HG03108 (cell line): ENCODE measurements at regions not wholly inside any gene's neighbourhood (a gene's known extent, or its start where the extent isn't known, plus 50 kb on each side); places are given as distances from the start of the nearest gene placed in this dataset.

ENCODE experiments used
- ATAC-seq: cut with Tn5 transposase; IDR thresholded peaks from one replicate; pipeline ENCODE4 v1.9.1; 2021; ENCODE audit warnings: moderate library complexity; ENCODE audit not compliant: unreplicated experiment

GRCh38 chr4:60117726-60118323 is 1082.3 kb upstream of the ADGRL3 start:
- ATAC-seq, result no peak

GRCh38 chr4:60122820-60123219 is 1077.3 kb upstream of the ADGRL3 start:
- no peak for ATAC-seq

- no peak for ATAC-seq
Observed at GRCh38 chr4:60128888-60129287, 1071.2 kb upstream of the ADGRL3 start.

GRCh38 chr4:60129740-60130139 is 1070.4 kb upstream of the ADGRL3 start:
- no peak for ATAC-seq

- no peak for ATAC-seq
Observed at GRCh38 chr4:60133375-60133774, 1066.8 kb upstream of the ADGRL3 start.

- no peak for ATAC-seq
Observed at GRCh38 chr4:60134099-60134498, 1066.0 kb upstream of the ADGRL3 start.

GRCh38 chr4:60155088-60155487 is 1045.0 kb upstream of the ADGRL3 start:
- ATAC-seq, result no peak

GRCh38 chr4:60173103-60173502 is 1027.0 kb upstream of the ADGRL3 start:
- no peak for ATAC-seq

- ATAC-seq, result no peak
Observed at GRCh38 chr4:60173718-60174117, 1026.4 kb upstream of the ADGRL3 start.

GRCh38 chr4:60175241-60175640 is 1024.9 kb upstream of the ADGRL3 start:
- ATAC-seq, result no peak

- no peak for ATAC-seq
Observed at GRCh38 chr4:60187428-60187827, 1012.7 kb upstream of the ADGRL3 start.

GRCh38 chr4:60189286-60189685 is 1010.8 kb upstream of the ADGRL3 start:
- ATAC-seq, result no peak

GRCh38 chr4:60194214-60194613 is 1005.9 kb upstream of the ADGRL3 start:
- no peak for ATAC-seq

- ATAC-seq, result no peak
Observed at GRCh38 chr4:60195256-60195655, 1004.9 kb upstream of the ADGRL3 start.

- ATAC-seq, result no peak
Observed at GRCh38 chr4:60201052-60201673, 999.0 kb upstream of the ADGRL3 start.

- ATAC-seq, result no peak
Observed at GRCh38 chr4:60209588-60209987, 990.5 kb upstream of the ADGRL3 start.

- ATAC-seq, result no peak
Observed at GRCh38 chr4:60215906-60216305, 984.2 kb upstream of the ADGRL3 start.

GRCh38 chr4:60216752-60217151 is 983.4 kb upstream of the ADGRL3 start:
- ATAC-seq, result no peak

- ATAC-seq, result no peak
Observed at GRCh38 chr4:60221866-60222265, 978.3 kb upstream of the ADGRL3 start.

- no peak for ATAC-seq
Observed at GRCh38 chr4:60223208-60223923, 976.8 kb upstream of the ADGRL3 start.

GRCh38 chr4:60241866-60242265 is 958.3 kb upstream of the ADGRL3 start:
- ATAC-seq, result no peak

GRCh38 chr4:60249784-60250183 is 950.3 kb upstream of the ADGRL3 start:
- ATAC-seq, result no peak
